ENCODE measurements at regions not wholly inside any gene's neighbourhood (a gene's known extent, or its start where the extent isn't known, plus 50 kb on each side); places are given as distances from the start of the nearest gene placed in this dataset.

- in situ Hi-C loops (cut with HindIII; ENCODE audit: low pct_unique_long_range_greater_than_20kb, low sequenced_read_pairs) = no loop called here
- TF ChIP-seq JUND (IDR thresholded peaks at IDR 0.05; ENCODE audit: low read depth) = no peak
- no peak for DNase-seq (ENCODE audit: low read depth in 1 of 2, low spot score in 1 of 2)
Observed at GRCh38 chr18:2425426-2426317, 145.6 kb downstream of the METTL4 start.

- no peak for TF ChIP-seq JUND (IDR thresholded peaks at IDR 0.05; ENCODE audit: low read depth)
- in situ Hi-C loops (cut with HindIII; ENCODE audit: low pct_unique_long_range_greater_than_20kb, low sequenced_read_pairs) = no loop called here
- no peak for DNase-seq (ENCODE audit: low read depth in 1 of 2, low spot score in 1 of 2)
Observed at GRCh38 chr18:2430191-2430590, 141.1 kb downstream of the METTL4 start.

- in situ Hi-C loops (cut with HindIII; ENCODE audit: low pct_unique_long_range_greater_than_20kb, low sequenced_read_pairs) = no loop called here
- TF ChIP-seq JUND (IDR thresholded peaks at IDR 0.05; ENCODE audit: low read depth) = no peak
- no peak for DNase-seq (ENCODE audit: low read depth in 1 of 2, low spot score in 1 of 2)
Observed at GRCh38 chr18:2431806-2432205, 139.5 kb downstream of the METTL4 start.

- in situ Hi-C loops (cut with HindIII; ENCODE audit: low pct_unique_long_range_greater_than_20kb, low sequenced_read_pairs) = no loop called here
- TF ChIP-seq JUND (IDR thresholded peaks at IDR 0.05; ENCODE audit: low read depth) = no peak
- DNase-seq (ENCODE audit: low read depth in 1 of 2, low spot score in 1 of 2) = no peak
Observed at GRCh38 chr18:2433366-2433765, 137.9 kb downstream of the METTL4 start.

GRCh38 chr18:2441544-2441943, 129.8 kb downstream of the METTL4 start:
- in situ Hi-C loops (cut with HindIII; ENCODE audit: low pct_unique_long_range_greater_than_20kb, low sequenced_read_pairs) = no loop called here
- no peak for TF ChIP-seq JUND (IDR thresholded peaks at IDR 0.05; ENCODE audit: low read depth)
- no peak for DNase-seq (ENCODE audit: low read depth in 1 of 2, low spot score in 1 of 2)

- in situ Hi-C loops (cut with HindIII; ENCODE audit: low pct_unique_long_range_greater_than_20kb, low sequenced_read_pairs) = no loop called here
- no peak for TF ChIP-seq JUND (IDR thresholded peaks at IDR 0.05; ENCODE audit: low read depth)
- no peak for DNase-seq (ENCODE audit: low read depth in 1 of 2, low spot score in 1 of 2)
Observed at GRCh38 chr18:2442006-2442405, 129.3 kb downstream of the METTL4 start.

GRCh38 chr18:2442726-2443275, 128.5 kb downstream of the METTL4 start:
- in situ Hi-C loops (cut with HindIII; ENCODE audit: low pct_unique_long_range_greater_than_20kb, low sequenced_read_pairs) = no loop called here
- TF ChIP-seq JUND (IDR thresholded peaks at IDR 0.05; ENCODE audit: low read depth) = no peak
- peak; percentile 15 to 55 for DNase-seq (ENCODE audit: low read depth in 1 of 2, low spot score in 1 of 2)

GRCh38 chr18:2444201-2444875, 127.0 kb downstream of the METTL4 start:
- no peak for TF ChIP-seq JUND (IDR thresholded peaks at IDR 0.05; ENCODE audit: low read depth)
- no peak for DNase-seq (ENCODE audit: low read depth in 1 of 2, low spot score in 1 of 2)
- in situ Hi-C loops (cut with HindIII; ENCODE audit: low pct_unique_long_range_greater_than_20kb, low sequenced_read_pairs) = no loop called here

GRCh38 chr18:2448565-2449151, 122.6 kb downstream of the METTL4 start:
- in situ Hi-C loops (cut with HindIII; ENCODE audit: low pct_unique_long_range_greater_than_20kb, low sequenced_read_pairs) = no loop called here
- DNase-seq (ENCODE audit: low read depth in 1 of 2, low spot score in 1 of 2) = no peak
- no peak for TF ChIP-seq JUND (IDR thresholded peaks at IDR 0.05; ENCODE audit: low read depth)

GRCh38 chr18:2451556-2451955, 119.7 kb downstream of the METTL4 start:
- in situ Hi-C loops (cut with HindIII; ENCODE audit: low pct_unique_long_range_greater_than_20kb, low sequenced_read_pairs) = no loop called here
- no peak for TF ChIP-seq JUND (IDR thresholded peaks at IDR 0.05; ENCODE audit: low read depth)
- DNase-seq (ENCODE audit: low read depth in 1 of 2, low spot score in 1 of 2) = no peak

- DNase-seq (ENCODE audit: low read depth in 1 of 2, low spot score in 1 of 2) = no peak
- in situ Hi-C loops (cut with HindIII; ENCODE audit: low pct_unique_long_range_greater_than_20kb, low sequenced_read_pairs) = no loop called here
- no peak for TF ChIP-seq JUND (IDR thresholded peaks at IDR 0.05; ENCODE audit: low read depth)
Observed at GRCh38 chr18:2459886-2460285, 111.4 kb downstream of the METTL4 start.

- in situ Hi-C loops (cut with HindIII; ENCODE audit: low pct_unique_long_range_greater_than_20kb, low sequenced_read_pairs) = no loop called here
- no peak for DNase-seq (ENCODE audit: low read depth in 1 of 2, low spot score in 1 of 2)
- no peak for TF ChIP-seq JUND (IDR thresholded peaks at IDR 0.05; ENCODE audit: low read depth)
Observed at GRCh38 chr18:2466978-2467377, 104.3 kb downstream of the METTL4 start.

GRCh38 chr18:2468051-2468450, 103.3 kb downstream of the METTL4 start:
- DNase-seq (ENCODE audit: low read depth in 1 of 2, low spot score in 1 of 2) = no peak
- in situ Hi-C loops (cut with HindIII; ENCODE audit: low pct_unique_long_range_greater_than_20kb, low sequenced_read_pairs) = no loop called here
- TF ChIP-seq JUND (IDR thresholded peaks at IDR 0.05; ENCODE audit: low read depth) = no peak
